ENCODE measurements at regions not wholly inside any gene's neighbourhood (a gene's known extent, or its start where the extent isn't known, plus 50 kb on each side); places are given as distances from the start of the nearest gene placed in this dataset.

- no peak for DNase-seq
Measured at GRCh38 chr9:20040991-20041696, 252.3 kb upstream of the SLC24A2 start.

- no peak for DNase-seq
Measured at GRCh38 chr9:20037699-20038098, 248.9 kb upstream of the SLC24A2 start.

- DNase-seq: no peak
Measured at GRCh38 chr9:20033511-20033910, 244.7 kb upstream of the SLC24A2 start.

- DNase-seq: no peak
Measured at GRCh38 chr9:20032413-20033006, 243.7 kb upstream of the SLC24A2 start.

- no peak for DNase-seq
Measured at GRCh38 chr9:20031836-20032235, 243.0 kb upstream of the SLC24A2 start.

GRCh38 chr9:20030671-20031070 is 241.8 kb upstream of the SLC24A2 start:
- DNase-seq: no peak

- no peak for DNase-seq
Measured at GRCh38 chr9:20030221-20030620, 241.4 kb upstream of the SLC24A2 start.

GRCh38 chr9:20028849-20029231 is 240.0 kb upstream of the SLC24A2 start:
- no peak for DNase-seq

GRCh38 chr9:20028192-20028848 is 239.5 kb upstream of the SLC24A2 start:
- DNase-seq: no peak

- DNase-seq: no peak
Measured at GRCh38 chr9:20023961-20024571, 235.2 kb upstream of the SLC24A2 start.

GRCh38 chr9:20023210-20023905 is 234.5 kb upstream of the SLC24A2 start:
- DNase-seq: no peak

GRCh38 chr9:20022410-20022809 is 233.6 kb upstream of the SLC24A2 start:
- DNase-seq: no peak

- DNase-seq: no peak
Measured at GRCh38 chr9:20016611-20017010, 227.8 kb upstream of the SLC24A2 start.

- DNase-seq: no peak
Measured at GRCh38 chr9:20015427-20015931, 226.6 kb upstream of the SLC24A2 start.

- no peak for DNase-seq
Measured at GRCh38 chr9:20014168-20014567, 225.3 kb upstream of the SLC24A2 start.

GRCh38 chr9:20012232-20012631 is 223.4 kb upstream of the SLC24A2 start:
- no peak for DNase-seq

GRCh38 chr9:20009606-20010005 is 220.8 kb upstream of the SLC24A2 start:
- DNase-seq: no peak

- no peak for DNase-seq
Measured at GRCh38 chr9:20002011-20002410, 213.2 kb upstream of the SLC24A2 start.

GRCh38 chr9:20001058-20001457 is 212.2 kb upstream of the SLC24A2 start:
- no peak for DNase-seq

- no peak for DNase-seq
Measured at GRCh38 chr9:19999491-20000057, 210.7 kb upstream of the SLC24A2 start.

- DNase-seq: no peak
Measured at GRCh38 chr9:19998823-19999455, 210.1 kb upstream of the SLC24A2 start.

- DNase-seq: no peak
Measured at GRCh38 chr9:19998153-19998552, 209.3 kb upstream of the SLC24A2 start.
